H1 (cell line): ENCODE measurements at regions not wholly inside any gene's neighbourhood (a gene's known extent, or its start where the extent isn't known, plus 50 kb on each side); places are given as distances from the start of the nearest gene placed in this dataset.

Experiments used
- CHD2 ChIP-seq: IDR thresholded peaks from 2 replicates; pipeline ENCODE4 v1.6.1; 2012; ENCODE audit warnings: low read length, improper control_type of control experiment
- GABPA ChIP-seq: IDR thresholded peaks from 2 replicates; pipeline ENCODE4 v1.6.1; 2011; ENCODE audit warnings: mild to moderate bottlenecking, low read length, moderate library complexity, borderline replicate concordance; ENCODE audit not compliant: insufficient read depth
- TF ChIP-seq, protein P1 (sequence below): fragments of 300-600 bp; sonication (generic); IDR thresholded peaks from 2 replicates; pipeline ENCODE4 v1.7.1; 2012; ENCODE audit warnings: low read length, moderate library complexity, mild to moderate bottlenecking, inconsistent platforms; ENCODE audit not compliant: insufficient replicate concordance
- TF ChIP-seq, protein P2 (sequence below): IDR thresholded peaks from 2 replicates; pipeline ENCODE4 v1.6.1; 2012; ENCODE audit warnings: inconsistent platforms

DNA sequence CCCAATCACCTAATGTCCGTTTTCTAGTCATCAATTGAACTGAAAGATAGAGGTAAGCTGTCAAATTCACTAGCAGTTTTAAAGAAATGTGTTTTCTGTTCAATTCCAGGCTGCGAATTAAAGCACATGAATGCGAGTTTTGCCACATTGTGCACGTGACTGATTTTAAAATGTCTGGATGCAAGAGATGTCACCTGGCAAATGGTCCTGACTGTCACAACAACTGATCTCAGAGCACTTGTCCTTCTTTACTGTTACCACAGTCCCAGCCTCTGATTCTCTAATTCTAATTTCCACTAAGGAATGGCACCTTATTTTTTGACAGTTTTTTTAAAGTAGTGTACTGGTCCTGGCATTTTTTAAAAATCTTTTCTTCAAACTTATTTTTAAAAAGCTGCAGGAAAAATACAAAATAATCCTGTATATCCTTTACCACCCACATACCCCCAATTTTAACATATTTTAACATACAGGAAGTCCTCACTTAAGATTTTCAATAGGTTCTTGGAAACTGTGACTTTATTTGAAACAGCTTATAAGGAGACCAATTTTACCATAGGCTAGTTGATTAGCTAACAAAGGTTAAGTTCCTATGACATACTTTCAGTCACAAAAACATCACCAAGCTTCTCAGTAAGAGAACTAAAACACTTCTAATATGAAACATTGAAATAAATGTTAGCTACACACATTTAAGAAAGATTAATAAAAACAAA is 1364.3 kb downstream of the EFNA5 start (continued):
- TF ChIP-seq, protein P1, sequence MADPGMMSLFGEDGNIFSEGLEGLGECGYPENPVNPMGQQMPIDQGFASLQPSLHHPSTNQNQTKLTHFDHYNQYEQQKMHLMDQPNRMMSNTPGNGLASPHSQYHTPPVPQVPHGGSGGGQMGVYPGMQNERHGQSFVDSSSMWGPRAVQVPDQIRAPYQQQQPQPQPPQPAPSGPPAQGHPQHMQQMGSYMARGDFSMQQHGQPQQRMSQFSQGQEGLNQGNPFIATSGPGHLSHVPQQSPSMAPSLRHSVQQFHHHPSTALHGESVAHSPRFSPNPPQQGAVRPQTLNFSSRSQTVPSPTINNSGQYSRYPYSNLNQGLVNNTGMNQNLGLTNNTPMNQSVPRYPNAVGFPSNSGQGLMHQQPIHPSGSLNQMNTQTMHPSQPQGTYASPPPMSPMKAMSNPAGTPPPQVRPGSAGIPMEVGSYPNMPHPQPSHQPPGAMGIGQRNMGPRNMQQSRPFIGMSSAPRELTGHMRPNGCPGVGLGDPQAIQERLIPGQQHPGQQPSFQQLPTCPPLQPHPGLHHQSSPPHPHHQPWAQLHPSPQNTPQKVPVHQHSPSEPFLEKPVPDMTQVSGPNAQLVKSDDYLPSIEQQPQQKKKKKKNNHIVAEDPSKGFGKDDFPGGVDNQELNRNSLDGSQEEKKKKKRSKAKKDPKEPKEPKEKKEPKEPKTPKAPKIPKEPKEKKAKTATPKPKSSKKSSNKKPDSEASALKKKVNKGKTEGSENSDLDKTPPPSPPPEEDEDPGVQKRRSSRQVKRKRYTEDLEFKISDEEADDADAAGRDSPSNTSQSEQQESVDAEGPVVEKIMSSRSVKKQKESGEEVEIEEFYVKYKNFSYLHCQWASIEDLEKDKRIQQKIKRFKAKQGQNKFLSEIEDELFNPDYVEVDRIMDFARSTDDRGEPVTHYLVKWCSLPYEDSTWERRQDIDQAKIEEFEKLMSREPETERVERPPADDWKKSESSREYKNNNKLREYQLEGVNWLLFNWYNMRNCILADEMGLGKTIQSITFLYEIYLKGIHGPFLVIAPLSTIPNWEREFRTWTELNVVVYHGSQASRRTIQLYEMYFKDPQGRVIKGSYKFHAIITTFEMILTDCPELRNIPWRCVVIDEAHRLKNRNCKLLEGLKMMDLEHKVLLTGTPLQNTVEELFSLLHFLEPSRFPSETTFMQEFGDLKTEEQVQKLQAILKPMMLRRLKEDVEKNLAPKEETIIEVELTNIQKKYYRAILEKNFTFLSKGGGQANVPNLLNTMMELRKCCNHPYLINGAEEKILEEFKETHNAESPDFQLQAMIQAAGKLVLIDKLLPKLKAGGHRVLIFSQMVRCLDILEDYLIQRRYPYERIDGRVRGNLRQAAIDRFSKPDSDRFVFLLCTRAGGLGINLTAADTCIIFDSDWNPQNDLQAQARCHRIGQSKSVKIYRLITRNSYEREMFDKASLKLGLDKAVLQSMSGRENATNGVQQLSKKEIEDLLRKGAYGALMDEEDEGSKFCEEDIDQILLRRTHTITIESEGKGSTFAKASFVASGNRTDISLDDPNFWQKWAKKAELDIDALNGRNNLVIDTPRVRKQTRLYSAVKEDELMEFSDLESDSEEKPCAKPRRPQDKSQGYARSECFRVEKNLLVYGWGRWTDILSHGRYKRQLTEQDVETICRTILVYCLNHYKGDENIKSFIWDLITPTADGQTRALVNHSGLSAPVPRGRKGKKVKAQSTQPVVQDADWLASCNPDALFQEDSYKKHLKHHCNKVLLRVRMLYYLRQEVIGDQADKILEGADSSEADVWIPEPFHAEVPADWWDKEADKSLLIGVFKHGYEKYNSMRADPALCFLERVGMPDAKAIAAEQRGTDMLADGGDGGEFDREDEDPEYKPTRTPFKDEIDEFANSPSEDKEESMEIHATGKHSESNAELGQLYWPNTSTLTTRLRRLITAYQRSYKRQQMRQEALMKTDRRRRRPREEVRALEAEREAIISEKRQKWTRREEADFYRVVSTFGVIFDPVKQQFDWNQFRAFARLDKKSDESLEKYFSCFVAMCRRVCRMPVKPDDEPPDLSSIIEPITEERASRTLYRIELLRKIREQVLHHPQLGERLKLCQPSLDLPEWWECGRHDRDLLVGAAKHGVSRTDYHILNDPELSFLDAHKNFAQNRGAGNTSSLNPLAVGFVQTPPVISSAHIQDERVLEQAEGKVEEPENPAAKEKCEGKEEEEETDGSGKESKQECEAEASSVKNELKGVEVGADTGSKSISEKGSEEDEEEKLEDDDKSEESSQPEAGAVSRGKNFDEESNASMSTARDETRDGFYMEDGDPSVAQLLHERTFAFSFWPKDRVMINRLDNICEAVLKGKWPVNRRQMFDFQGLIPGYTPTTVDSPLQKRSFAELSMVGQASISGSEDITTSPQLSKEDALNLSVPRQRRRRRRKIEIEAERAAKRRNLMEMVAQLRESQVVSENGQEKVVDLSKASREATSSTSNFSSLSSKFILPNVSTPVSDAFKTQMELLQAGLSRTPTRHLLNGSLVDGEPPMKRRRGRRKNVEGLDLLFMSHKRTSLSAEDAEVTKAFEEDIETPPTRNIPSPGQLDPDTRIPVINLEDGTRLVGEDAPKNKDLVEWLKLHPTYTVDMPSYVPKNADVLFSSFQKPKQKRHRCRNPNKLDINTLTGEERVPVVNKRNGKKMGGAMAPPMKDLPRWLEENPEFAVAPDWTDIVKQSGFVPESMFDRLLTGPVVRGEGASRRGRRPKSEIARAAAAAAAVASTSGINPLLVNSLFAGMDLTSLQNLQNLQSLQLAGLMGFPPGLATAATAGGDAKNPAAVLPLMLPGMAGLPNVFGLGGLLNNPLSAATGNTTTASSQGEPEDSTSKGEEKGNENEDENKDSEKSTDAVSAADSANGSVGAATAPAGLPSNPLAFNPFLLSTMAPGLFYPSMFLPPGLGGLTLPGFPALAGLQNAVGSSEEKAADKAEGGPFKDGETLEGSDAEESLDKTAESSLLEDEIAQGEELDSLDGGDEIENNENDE = no peak
- TF ChIP-seq CHD2 (no peak), GABPA (no peak)
- TF ChIP-seq, protein P2, sequence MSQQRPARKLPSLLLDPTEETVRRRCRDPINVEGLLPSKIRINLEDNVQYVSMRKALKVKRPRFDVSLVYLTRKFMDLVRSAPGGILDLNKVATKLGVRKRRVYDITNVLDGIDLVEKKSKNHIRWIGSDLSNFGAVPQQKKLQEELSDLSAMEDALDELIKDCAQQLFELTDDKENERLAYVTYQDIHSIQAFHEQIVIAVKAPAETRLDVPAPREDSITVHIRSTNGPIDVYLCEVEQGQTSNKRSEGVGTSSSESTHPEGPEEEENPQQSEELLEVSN = no peak
